ENCODE measurements at regions not wholly inside any gene's neighbourhood (a gene's known extent, or its start where the extent isn't known, plus 50 kb on each side); places are given as distances from the start of the nearest gene placed in this dataset.

DNA sequence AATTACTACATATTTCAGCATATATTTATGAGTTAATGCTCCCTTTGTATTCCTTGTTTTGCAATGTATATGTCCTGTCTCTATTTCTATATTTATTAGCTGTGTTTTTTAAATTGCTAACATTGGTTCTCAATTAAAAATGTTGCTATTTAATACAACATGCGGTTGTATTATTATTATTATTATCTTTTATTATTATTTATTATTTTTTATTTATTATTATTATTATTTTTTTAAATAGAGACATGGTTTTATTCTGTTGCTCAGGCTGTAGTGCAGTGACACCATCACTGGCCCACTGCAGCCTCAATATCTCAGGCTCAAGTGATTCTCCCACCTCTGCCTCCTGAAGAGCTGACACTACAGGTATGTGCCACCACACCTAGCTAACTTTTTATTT is 1005.9 kb upstream of the ADGRL3 start:
- Mint-ChIP-seq H3K4me3 (no peak overlapping the region), H3K36me3 (ENCODE audit: low read depth) (peaks cover 4% of the 10 kb centered on the region; the same call in 1 of the 3 replicates), H3K9me3 (peaks cover 21% of the 10 kb centered on the region), H3K27me3 (ENCODE audit: insufficient read depth, low read depth, poor library complexity) (no peaks in the 10 kb centered on the region), H3K27ac (no peak overlapping the region), H3K4me1 (no peaks in the 10 kb centered on the region)
- Histone ChIP-seq H3K4me3 (no peak overlapping the region), H3K4me2 (no peak overlapping the region), H3K9me2 (ENCODE audit: insufficient read depth) (no peaks in the 10 kb centered on the region), H3K27ac (ENCODE audit: low read depth) (no peak overlapping the region), H3K79me2 (replicated peaks; ENCODE audit: insufficient read depth) (no peaks in the 10 kb centered on the region), H3K4me1 (ENCODE audit: insufficient read depth) (no peaks in the 10 kb centered on the region), H3K36me3 (ENCODE audit: insufficient read depth) (no peaks in the 10 kb centered on the region), H3F3A (replicated peaks; ENCODE audit: low read depth) (no peaks in the 10 kb centered on the region), H4K20me1 (replicated peaks; ENCODE audit: insufficient read depth) (no peaks in the 10 kb centered on the region), H2AFZ (no peak overlapping the region), H3K27me3 (ENCODE audit: insufficient read depth) (no peaks in the 10 kb centered on the region)
- no peak for DNase-seq (ENCODE audit: low spot score)
- ATAC-seq: no peak
- TF ChIP-seq ZNF331 (CRISPR knock-in tag; IDR thresholded peaks at IDR 0.05; ENCODE audit: low read depth) (no peak), ZNF114 (CRISPR knock-in tag; IDR thresholded peaks at IDR 0.05) (no peak), POLR2AphosphoS5 (IDR thresholded peaks at IDR 0.05; ENCODE audit: low read depth) (no peak), CREB1 (CRISPR knock-in tag; IDR thresholded peaks at IDR 0.05; ENCODE audit: low read depth) (no peak)
- TF ChIP-seq, protein P1, sequence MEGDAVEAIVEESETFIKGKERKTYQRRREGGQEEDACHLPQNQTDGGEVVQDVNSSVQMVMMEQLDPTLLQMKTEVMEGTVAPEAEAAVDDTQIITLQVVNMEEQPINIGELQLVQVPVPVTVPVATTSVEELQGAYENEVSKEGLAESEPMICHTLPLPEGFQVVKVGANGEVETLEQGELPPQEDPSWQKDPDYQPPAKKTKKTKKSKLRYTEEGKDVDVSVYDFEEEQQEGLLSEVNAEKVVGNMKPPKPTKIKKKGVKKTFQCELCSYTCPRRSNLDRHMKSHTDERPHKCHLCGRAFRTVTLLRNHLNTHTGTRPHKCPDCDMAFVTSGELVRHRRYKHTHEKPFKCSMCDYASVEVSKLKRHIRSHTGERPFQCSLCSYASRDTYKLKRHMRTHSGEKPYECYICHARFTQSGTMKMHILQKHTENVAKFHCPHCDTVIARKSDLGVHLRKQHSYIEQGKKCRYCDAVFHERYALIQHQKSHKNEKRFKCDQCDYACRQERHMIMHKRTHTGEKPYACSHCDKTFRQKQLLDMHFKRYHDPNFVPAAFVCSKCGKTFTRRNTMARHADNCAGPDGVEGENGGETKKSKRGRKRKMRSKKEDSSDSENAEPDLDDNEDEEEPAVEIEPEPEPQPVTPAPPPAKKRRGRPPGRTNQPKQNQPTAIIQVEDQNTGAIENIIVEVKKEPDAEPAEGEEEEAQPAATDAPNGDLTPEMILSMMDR (conservative IDR thresholded peaks at IDR 0.05; ENCODE audit: low read depth in 2 of 2): no peak
- TF ChIP-seq, protein P2, sequence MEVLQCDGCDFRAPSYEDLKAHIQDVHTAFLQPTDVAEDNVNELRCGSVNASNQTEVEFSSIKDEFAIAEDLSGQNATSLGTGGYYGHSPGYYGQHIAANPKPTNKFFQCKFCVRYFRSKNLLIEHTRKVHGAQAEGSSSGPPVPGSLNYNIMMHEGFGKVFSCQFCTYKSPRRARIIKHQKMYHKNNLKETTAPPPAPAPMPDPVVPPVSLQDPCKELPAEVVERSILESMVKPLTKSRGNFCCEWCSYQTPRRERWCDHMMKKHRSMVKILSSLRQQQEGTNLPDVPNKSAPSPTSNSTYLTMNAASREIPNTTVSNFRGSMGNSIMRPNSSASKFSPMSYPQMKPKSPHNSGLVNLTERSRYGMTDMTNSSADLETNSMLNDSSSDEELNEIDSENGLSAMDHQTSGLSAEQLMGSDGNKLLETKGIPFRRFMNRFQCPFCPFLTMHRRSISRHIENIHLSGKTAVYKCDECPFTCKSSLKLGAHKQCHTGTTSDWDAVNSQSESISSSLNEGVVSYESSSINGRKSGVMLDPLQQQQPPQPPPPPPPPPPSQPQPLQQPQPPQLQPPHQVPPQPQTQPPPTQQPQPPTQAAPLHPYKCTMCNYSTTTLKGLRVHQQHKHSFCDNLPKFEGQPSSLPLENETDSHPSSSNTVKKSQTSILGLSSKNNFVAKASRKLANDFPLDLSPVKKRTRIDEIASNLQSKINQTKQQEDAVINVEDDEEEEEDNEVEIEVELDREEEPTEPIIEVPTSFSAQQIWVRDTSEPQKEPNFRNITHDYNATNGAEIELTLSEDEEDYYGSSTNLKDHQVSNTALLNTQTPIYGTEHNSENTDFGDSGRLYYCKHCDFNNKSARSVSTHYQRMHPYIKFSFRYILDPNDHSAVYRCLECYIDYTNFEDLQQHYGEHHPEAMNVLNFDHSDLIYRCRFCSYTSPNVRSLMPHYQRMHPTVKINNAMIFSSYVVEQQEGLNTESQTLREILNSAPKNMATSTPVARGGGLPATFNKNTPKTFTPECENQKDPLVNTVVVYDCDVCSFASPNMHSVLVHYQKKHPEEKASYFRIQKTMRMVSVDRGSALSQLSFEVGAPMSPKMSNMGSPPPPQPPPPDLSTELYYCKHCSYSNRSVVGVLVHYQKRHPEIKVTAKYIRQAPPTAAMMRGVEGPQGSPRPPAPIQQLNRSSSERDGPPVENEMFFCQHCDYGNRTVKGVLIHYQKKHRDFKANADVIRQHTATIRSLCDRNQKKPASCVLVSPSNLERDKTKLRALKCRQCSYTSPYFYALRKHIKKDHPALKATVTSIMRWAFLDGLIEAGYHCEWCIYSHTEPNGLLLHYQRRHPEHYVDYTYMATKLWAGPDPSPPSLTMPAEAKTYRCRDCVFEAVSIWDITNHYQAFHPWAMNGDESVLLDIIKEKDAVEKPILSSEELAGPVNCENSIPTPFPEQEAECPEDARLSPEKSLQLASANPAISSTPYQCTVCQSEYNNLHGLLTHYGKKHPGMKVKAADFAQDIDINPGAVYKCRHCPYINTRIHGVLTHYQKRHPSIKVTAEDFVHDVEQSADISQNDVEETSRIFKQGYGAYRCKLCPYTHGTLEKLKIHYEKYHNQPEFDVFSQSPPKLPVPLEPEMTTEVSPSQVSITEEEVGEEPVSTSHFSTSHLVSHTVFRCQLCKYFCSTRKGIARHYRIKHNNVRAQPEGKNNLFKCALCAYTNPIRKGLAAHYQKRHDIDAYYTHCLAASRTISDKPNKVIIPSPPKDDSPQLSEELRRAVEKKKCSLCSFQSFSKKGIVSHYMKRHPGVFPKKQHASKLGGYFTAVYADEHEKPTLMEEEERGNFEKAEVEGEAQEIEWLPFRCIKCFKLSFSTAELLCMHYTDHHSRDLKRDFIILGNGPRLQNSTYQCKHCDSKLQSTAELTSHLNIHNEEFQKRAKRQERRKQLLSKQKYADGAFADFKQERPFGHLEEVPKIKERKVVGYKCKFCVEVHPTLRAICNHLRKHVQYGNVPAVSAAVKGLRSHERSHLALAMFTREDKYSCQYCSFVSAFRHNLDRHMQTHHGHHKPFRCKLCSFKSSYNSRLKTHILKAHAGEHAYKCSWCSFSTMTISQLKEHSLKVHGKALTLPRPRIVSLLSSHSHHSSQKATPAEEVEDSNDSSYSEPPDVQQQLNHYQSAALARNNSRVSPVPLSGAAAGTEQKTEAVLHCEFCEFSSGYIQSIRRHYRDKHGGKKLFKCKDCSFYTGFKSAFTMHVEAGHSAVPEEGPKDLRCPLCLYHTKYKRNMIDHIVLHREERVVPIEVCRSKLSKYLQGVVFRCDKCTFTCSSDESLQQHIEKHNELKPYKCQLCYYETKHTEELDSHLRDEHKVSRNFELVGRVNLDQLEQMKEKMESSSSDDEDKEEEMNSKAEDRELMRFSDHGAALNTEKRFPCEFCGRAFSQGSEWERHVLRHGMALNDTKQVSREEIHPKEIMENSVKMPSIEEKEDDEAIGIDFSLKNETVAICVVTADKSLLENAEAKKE (CRISPR knock-in tag; IDR thresholded peaks at IDR 0.05): no peak
- TF ChIP-seq, protein P3, sequence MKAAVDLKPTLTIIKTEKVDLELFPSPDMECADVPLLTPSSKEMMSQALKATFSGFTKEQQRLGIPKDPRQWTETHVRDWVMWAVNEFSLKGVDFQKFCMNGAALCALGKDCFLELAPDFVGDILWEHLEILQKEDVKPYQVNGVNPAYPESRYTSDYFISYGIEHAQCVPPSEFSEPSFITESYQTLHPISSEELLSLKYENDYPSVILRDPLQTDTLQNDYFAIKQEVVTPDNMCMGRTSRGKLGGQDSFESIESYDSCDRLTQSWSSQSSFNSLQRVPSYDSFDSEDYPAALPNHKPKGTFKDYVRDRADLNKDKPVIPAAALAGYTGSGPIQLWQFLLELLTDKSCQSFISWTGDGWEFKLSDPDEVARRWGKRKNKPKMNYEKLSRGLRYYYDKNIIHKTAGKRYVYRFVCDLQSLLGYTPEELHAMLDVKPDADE (IDR thresholded peaks at IDR 0.05): no peak
